Testis (tissue), 2 donors: ENCODE measurements at regions not wholly inside any gene's neighbourhood (a gene's known extent, or its start where the extent isn't known, plus 50 kb on each side); places are given as distances from the start of the nearest gene placed in this dataset.

Source experiments
- CTCF ChIP-seq, 3 experiments: fragments of 450-650 bp in 2 of 3; fragments of 200-600 bp in 1 of 3; sonication (generic) in 1 of 3; IDR thresholded peaks; one replicate each; pipeline ENCODE4 v1.5.1; 2016 to 2019; ENCODE audit warnings: antibody characterized with exemption in 3 of 3, mild to moderate bottlenecking in 2 of 3, moderate library complexity in 1 of 3
- POLR2A ChIP-seq: fragments of 450-650 bp; IDR thresholded peaks from one replicate; pipeline ENCODE4 v1.6.1; 2017; ENCODE audit warnings: antibody characterized with exemption, mild to moderate bottlenecking, moderate library complexity

GRCh38 chr20:8974009-8974708 is 94.7 kb upstream of the PLCB4 start:
- TF ChIP-seq CTCF (IDR thresholded peaks at IDR 0.05): no peak
- TF ChIP-seq POLR2A: no peak
